HG02852 (cell line): ENCODE measurements at regions not wholly inside any gene's neighbourhood (a gene's known extent, or its start where the extent isn't known, plus 50 kb on each side); places are given as distances from the start of the nearest gene placed in this dataset.

Experiments
- ATAC-seq: cut with Tn5 transposase; IDR thresholded peaks from one replicate; pipeline ENCODE4 v1.9.1; 2021; ENCODE audit warnings: mild to moderate bottlenecking, moderate library complexity; ENCODE audit not compliant: unreplicated experiment

DNA sequence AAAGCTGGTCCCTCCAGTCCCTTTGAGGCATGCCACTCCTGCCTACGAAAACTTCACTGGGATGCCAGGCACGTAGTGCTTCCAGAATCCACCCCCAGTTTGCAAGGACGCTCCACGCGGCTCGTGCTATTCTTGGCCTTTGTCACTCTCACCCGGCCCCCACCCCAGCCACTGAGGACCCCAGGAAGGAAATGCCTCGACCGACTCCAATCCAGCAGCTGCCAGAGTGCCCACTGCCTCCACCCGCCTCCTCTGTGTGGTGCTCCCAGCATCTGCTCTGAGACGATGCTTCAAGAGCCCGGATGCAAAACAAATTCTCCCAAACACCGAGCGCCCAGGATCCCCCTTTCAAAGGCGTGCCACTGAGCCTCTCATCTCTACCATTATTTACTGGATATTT is 123.9 kb downstream of the RFLNA start:
- ATAC-seq: no peak

- no peak for ATAC-seq
Observed at GRCh38 chr12:124418156-124418555, 123.3 kb downstream of the RFLNA start.

DNA sequence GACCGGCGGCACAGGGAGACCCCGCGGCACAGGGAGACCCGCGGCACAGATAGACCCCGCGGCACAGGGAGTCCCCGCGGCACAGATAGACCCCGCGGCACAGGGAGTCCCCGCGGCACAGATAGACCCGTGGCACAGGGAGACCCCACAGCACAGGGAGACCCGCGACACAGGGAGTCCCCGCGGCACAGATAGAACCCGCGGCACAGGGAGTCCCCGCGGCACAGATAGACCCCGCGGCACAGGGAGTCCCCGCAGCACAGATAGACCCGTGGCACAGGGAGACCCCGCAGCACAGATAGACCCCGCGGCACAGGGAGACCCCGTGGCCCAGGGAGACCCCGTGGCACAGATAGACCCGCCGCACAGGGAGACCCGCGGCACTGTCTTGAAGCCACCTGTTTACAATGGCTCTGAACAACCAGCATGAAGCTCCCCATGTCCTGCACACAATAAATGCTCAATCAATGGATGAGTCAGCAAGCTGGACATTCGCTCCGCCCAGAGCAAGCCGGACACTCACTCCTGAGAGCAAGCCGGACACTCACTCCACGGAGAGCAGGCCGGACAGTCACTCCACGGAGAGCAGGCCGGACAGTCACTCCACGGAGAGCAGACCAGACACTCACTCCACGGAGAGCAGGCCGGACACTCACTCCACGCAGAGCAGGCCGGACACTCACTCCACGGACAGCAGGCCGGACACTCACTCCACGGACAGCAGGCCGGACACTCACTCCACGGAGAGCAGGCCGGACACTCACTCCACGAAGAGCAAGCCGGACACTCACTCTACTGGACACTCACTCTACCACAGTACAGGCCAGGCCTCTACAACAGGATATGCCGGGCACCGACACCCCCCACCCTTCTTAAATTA is 121.9 kb downstream of the RFLNA start:
- no peak for ATAC-seq

- no peak for ATAC-seq
Observed at GRCh38 chr12:124415064-124415463, 120.2 kb downstream of the RFLNA start.

GRCh38 chr12:124413915-124414314 is 119.0 kb downstream of the RFLNA start:
- ATAC-seq: no peak

DNA sequence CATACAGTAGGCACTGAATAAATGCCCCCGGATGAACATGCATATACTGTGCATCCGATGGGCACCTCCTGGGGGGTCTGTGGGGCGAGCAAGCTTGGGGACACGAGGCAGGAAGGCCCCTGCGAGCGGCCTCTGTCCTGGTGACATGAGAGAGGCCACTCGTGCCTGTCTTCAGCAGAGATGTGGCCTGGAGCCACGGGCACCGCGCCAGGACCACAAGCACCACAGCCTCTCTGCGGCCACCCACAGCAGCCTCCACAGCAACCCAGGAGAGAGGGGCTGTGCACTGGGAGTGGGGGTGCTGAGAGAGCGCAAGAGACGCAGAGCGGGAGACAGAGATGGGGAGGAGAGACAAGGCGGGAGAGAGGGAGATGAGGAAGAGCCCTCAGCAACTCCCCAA is 118.5 kb downstream of the RFLNA start:
- ATAC-seq: no peak

GRCh38 chr12:124412646-124413015 is 117.7 kb downstream of the RFLNA start:
- no peak for ATAC-seq

GRCh38 chr12:124411953-124412645 is 117.2 kb downstream of the RFLNA start:
- ATAC-seq: no peak

- no peak for ATAC-seq
Observed at GRCh38 chr12:124411281-124411878, 116.5 kb downstream of the RFLNA start.

- no peak for ATAC-seq
Observed at GRCh38 chr12:124410354-124411175, 115.7 kb downstream of the RFLNA start.

- ATAC-seq: no peak
Observed at GRCh38 chr12:124408822-124409517, 114.1 kb downstream of the RFLNA start.

DNA sequence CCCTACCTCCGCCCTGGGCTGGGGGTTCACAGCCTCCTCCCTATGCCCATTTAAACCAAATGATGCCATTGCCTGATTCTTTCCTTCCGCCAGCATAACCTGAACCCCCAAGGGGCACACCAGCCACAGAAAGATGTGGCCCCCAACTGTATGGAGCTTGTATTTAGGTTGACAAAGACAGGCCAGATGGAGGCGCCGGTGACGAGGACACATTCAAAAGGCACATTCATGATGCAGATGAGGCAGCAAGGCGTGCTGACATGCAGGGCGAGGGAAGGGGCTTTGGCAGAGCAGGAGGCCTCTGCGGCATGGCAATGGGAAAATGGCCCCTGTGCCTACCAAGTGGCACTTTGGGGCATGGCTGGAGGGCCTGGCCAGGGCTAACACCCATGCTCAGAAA is 112.2 kb downstream of the RFLNA start:
- ATAC-seq: no peak

DNA sequence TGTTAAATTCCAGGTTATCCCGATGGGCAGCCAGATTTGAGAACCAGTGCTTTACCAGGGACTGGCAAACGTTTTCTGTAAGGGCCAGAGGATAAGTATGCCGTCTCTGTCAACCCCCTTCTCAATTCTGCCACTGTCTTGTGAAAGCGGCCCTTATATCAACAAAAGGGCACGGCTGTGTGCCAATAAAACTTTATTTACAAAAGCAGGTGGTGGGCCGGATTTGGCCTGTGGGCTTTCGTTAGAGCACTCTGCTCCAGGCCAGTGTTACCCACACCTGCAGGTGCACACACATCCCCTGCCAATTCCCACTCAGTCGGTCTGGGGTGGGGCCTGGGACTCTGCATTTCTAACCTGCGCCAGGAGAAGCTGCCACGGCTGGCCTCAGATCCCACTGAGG is 111.2 kb downstream of the RFLNA start:
- ATAC-seq: no peak

DNA sequence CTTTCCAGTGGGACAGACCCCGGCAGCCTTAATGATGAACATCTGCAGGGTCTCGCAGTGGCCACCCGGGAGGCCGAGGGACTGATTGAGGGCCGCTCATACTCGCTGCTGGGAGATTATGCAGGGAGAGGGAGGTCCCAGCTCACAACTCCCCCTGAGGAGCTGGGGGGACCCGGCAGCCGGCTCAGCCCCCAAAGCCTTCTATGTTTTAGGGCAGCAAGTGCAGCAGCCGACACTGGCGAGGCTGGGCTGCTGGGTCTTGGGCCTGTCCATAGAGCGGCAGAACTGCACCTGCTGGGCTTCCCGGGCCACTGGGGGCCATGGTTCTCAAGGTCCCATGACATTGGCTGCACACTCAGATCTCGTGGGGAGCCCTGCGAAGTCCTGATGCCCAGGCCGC is 110.7 kb downstream of the RFLNA start:
- ATAC-seq: no peak

- ATAC-seq: no peak
Observed at GRCh38 chr12:124405151-124405550, 110.3 kb downstream of the RFLNA start.

DNA sequence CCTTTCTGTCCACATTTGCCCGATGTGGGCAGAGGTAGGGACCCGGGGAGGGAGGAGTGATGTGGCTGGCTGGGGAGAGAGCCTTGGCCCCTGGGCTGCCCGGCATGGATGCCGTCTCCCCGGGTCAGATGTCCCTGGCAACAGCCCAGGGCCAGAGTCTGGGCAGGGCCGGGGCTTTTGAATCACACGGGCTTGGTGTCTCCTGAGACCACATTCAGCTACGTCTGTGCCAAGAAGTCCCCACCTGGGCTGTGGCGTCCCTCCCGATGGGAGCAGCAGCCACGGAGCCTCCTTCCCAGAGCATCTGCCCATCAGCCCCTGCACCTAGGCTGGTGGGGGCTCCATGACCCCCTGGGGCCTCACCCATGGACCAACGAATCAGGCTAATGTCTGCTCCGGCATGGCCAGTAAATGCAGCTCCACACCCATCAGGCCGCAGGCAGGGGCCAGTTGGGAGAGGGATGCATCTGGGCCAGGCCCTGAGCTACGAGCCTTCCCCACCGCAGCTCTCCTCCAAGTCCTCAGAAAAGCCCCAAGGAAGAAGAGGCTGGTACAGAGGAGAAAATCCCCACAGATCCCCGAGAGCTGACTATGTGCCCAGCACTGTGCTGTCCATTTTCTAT is 109.4 kb downstream of the RFLNA start:
- no peak for ATAC-seq

- no peak for ATAC-seq
Observed at GRCh38 chr12:124403273-124403672, 108.4 kb downstream of the RFLNA start.

GRCh38 chr12:124402248-124403066 is 107.6 kb downstream of the RFLNA start:
- no peak for ATAC-seq

GRCh38 chr12:124401704-124402221 is 106.9 kb downstream of the RFLNA start:
- ATAC-seq: no peak
